Karpas-422 (cell line): ENCODE measurements at regions not wholly inside any gene's neighbourhood (a gene's known extent, or its start where the extent isn't known, plus 50 kb on each side); places are given as distances from the start of the nearest gene placed in this dataset.

Experiments used
- DNase-seq: peaks from one replicate; pipeline ENCODE4 v3.0.0-alpha.2; 2015
- H2AFZ ChIP-seq: fragments of 200-600 bp; sonication (generic); 2 replicates; pipeline ENCODE4 v1.6.1; 2014; ENCODE audit warnings: antibody characterized with exemption, low read length, mixed read lengths
- H3K27ac ChIP-seq: fragments of 200-600 bp; sonication (generic); 2 replicates; pipeline ENCODE4 v1.5.1; 2014; ENCODE audit warnings: mild to moderate bottlenecking, low read length, moderate library complexity
- H3K27me3 ChIP-seq: fragments of 200-600 bp; sonication (generic); 2 replicates; pipeline ENCODE4 v1.6.1; 2014; ENCODE audit warnings: low read length, mixed read lengths
- H3K36me3 ChIP-seq: fragments of 200-600 bp; sonication (generic); 2 replicates; pipeline ENCODE4 v1.6.1; 2014; ENCODE audit warnings: low read length, mixed read lengths; ENCODE audit not compliant: insufficient read depth
- H3K4me1 ChIP-seq: fragments of 200-600 bp; sonication (generic); 2 replicates; pipeline ENCODE4 v1.6.1; 2014; ENCODE audit warnings: mild to moderate bottlenecking, low read length, mixed read lengths
- H3K4me2 ChIP-seq: fragments of 200-600 bp; sonication (generic); 2 replicates; pipeline ENCODE4 v1.6.1; 2014; ENCODE audit warnings: low read length, low read depth, mild to moderate bottlenecking; ENCODE audit not compliant: poor library complexity, severe bottlenecking
- H3K4me3 ChIP-seq: fragments of 200-600 bp; sonication (generic); 2 replicates; pipeline ENCODE4 v1.5.1; 2014; ENCODE audit warnings: mild to moderate bottlenecking, antibody characterized with exemption, low read length, mixed read lengths
- H3K79me2 ChIP-seq: fragments of 200-600 bp; sonication (generic); 2 replicates; pipeline ENCODE4 v1.6.1; 2014; ENCODE audit warnings: mild to moderate bottlenecking, low read length, mixed read lengths
- H3K9ac ChIP-seq: fragments of 200-600 bp; sonication (generic); 2 replicates; pipeline ENCODE4 v1.6.0; 2014; ENCODE audit warnings: low read length
- H3K9me2 ChIP-seq: fragments of 200-600 bp; sonication (generic), shearing (Covaris generic); replicated peaks from 2 replicates; pipeline ENCODE4 v1.6.0; 2014; ENCODE audit warnings: mild to moderate bottlenecking, low read length, moderate library complexity; ENCODE audit not compliant: insufficient read depth
- H3K9me3 ChIP-seq: fragments of 300-700, 200-600 bp; sonication (generic); 2 replicates; pipeline ENCODE4 v1.6.1; 2014; ENCODE audit warnings: low read length, mixed read lengths
- H4K20me1 ChIP-seq: fragments of 200-600 bp; sonication (generic); 2 replicates; pipeline ENCODE4 v1.6.1; 2014; ENCODE audit warnings: mild to moderate bottlenecking, antibody characterized with exemption, low read length, low read depth; ENCODE audit not compliant: insufficient read depth

DNA sequence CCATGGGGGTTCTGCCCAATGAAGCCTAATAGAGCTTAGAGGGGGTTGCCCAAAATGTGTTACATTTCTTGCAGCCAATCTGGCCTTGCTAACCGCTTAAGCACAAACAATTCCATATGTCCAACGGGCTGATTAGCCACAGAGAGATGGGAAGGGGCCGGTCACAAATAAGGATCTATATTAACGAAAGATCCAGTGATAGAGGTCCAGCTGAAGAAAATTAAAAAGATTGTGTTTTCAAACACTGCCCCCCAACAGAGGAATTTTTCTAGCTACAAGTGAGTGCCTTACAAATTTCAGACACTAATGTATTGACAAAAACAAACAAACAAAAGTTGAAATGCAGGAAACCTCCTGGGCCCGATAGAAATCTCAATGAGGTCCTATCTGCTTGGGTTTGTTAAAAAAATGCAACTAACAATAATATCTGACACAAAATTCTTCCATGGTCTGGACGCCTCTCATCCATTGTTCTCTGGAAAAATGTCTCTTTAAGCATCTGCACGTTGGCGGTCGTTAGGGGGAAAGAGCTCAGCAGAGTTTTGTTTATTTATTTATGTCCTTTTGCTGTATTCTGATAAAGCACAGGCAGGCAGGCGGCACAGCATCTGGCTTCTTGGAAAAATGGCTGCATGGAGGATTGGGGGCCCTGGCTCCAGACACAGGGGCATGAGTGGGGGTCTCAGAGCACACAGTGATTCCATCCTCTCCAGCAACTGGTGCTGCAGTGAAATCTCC, 402.0 kb downstream of the RPS24 start:
- peak overlapping the region; percentile 59 for H3K9ac ChIP-seq
- peak overlapping the region; percentile 52 for H3K4me2 ChIP-seq
- H3K27me3 ChIP-seq: no peaks in the 10 kb centered on the region
- no peaks in the 10 kb centered on the region for H3K9me3 ChIP-seq
- H4K20me1 ChIP-seq: no peaks in the 10 kb centered on the region
- peak overlapping the region; percentile 89 for H3K27ac ChIP-seq
- H3K36me3 ChIP-seq: no peaks in the 10 kb centered on the region
- H3K4me3 ChIP-seq: peak overlapping the region; percentile 38; the same call in 1 of the 2 replicates
- no peak overlapping the region for H2AFZ ChIP-seq
- H3K4me1 ChIP-seq: peaks cover 81% of the 10 kb centered on the region
- H3K9me2 ChIP-seq: no peaks in the 10 kb centered on the region
- peak; percentile 40 for DNase-seq
- H3K79me2 ChIP-seq: no peaks in the 10 kb centered on the region

DNA sequence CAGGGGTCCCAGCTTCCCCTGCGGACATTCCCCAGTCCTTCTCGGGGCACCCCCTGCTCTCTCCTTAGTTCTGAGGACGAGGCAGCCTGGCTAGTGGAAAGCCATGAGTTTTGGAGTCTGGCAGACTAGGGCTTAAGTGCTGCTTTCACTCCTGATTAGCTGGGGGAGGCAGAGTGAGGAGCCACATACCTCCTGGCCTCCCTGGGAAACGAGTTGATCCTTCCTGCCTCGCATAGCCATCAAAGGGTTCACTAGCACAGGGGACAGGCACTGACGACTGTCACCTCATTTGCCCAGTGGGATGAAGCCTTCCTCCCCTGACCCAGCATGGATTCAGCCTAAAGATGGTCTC, 402.5 kb downstream of the RPS24 start:
- H2AFZ ChIP-seq: no peak overlapping the region
- no peaks in the 10 kb centered on the region for H3K9me2 ChIP-seq
- peak overlapping the region; percentile 89 for H3K27ac ChIP-seq
- H3K36me3 ChIP-seq: no peaks in the 10 kb centered on the region
- H3K4me2 ChIP-seq: peak overlapping the region; percentile 52
- peak overlapping the region; percentile 59 for H3K9ac ChIP-seq
- H3K27me3 ChIP-seq: no peaks in the 10 kb centered on the region
- no peaks in the 10 kb centered on the region for H3K9me3 ChIP-seq
- H3K4me3 ChIP-seq: peak overlapping the region; percentile 38; the same call in 1 of the 2 replicates
- peak; percentile 47 for DNase-seq
- peaks cover 76% of the 10 kb centered on the region for H3K4me1 ChIP-seq
- H4K20me1 ChIP-seq: no peaks in the 10 kb centered on the region
- no peaks in the 10 kb centered on the region for H3K79me2 ChIP-seq

DNA sequence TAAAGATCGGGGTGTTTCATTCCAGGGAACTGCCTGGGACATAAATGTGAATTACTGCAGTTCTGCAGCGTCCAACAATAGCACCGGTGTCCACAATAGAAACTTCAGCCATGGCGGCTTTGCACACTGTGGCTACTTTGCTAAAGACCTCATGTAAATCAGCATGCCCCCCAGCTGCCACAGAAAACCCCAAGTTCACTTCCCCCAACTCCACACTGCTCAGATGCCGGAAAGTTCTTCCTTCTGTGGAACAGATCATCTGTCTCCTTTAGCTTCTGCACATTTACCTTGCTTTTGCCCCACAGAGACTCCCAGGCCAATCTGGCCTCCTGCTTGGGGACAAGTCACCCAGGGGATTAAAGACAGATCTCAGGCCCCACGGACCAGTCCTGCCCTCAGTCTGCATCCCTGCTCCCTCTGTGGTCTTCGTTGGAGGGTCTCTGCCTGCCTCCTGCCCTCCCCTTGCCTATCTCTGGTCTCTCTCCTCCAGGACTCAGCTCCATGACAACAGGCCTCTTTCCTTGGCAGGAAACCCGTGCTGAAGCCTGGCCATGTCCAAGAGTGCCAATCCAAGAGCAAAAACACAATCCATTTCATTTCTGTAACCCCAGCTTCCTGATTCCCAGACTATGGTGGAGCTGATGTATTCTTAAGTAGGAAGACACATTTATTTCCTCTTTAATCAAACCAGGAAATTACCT, 403.2 kb downstream of the RPS24 start:
- Histone ChIP-seq H3K27ac (peak overlapping the region; percentile 89), H3K9ac (peak overlapping the region; percentile 59), H3K27me3 (no peaks in the 10 kb centered on the region), H3K9me3 (no peaks in the 10 kb centered on the region), H3K4me3 (peak overlapping the region; percentile 38; the same call in 1 of the 2 replicates), H3K4me2 (peak overlapping the region; percentile 52), H3K36me3 (no peaks in the 10 kb centered on the region), H2AFZ (no peak overlapping the region; the same call in 1 of the 2 replicates), H3K9me2 (no peaks in the 10 kb centered on the region), H4K20me1 (no peaks in the 10 kb centered on the region), H3K4me1 (peaks cover 69% of the 10 kb centered on the region), H3K79me2 (no peaks in the 10 kb centered on the region)
- DNase-seq: peak; percentile 74

DNA sequence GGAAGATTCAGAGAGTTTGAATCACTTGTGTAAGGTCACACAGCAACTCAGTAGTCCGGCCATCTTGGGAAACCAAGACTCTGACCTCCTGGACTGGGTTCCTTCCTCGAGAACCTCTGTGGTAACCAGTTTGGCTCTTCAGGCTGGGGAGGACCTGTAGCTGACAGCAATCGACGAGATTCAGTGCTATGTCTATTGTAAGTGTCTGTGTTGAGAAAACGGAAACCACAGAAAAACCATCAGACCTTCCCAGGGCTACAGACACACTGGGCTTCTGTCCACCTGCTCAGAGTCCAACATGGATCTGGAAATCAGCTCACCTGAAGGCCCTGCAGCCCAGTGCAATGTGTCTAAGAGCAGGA, 403.7 kb downstream of the RPS24 start:
- Histone ChIP-seq H3K27me3 (no peaks in the 10 kb centered on the region), H3K79me2 (no peaks in the 10 kb centered on the region), H3K4me2 (peak overlapping the region; percentile 52), H3K9ac (peak overlapping the region; percentile 59; the same call in 1 of the 2 replicates), H3K36me3 (no peaks in the 10 kb centered on the region), H4K20me1 (no peaks in the 10 kb centered on the region), H3K4me1 (peaks cover 64% of the 10 kb centered on the region), H3K9me3 (no peaks in the 10 kb centered on the region), H3K27ac (peak overlapping the region; percentile 89), H2AFZ (no peak overlapping the region; the same call in 1 of the 2 replicates), H3K9me2 (no peaks in the 10 kb centered on the region), H3K4me3 (peak overlapping the region; percentile 38; the same call in 1 of the 2 replicates)
- peak; percentile 49 for DNase-seq

DNA sequence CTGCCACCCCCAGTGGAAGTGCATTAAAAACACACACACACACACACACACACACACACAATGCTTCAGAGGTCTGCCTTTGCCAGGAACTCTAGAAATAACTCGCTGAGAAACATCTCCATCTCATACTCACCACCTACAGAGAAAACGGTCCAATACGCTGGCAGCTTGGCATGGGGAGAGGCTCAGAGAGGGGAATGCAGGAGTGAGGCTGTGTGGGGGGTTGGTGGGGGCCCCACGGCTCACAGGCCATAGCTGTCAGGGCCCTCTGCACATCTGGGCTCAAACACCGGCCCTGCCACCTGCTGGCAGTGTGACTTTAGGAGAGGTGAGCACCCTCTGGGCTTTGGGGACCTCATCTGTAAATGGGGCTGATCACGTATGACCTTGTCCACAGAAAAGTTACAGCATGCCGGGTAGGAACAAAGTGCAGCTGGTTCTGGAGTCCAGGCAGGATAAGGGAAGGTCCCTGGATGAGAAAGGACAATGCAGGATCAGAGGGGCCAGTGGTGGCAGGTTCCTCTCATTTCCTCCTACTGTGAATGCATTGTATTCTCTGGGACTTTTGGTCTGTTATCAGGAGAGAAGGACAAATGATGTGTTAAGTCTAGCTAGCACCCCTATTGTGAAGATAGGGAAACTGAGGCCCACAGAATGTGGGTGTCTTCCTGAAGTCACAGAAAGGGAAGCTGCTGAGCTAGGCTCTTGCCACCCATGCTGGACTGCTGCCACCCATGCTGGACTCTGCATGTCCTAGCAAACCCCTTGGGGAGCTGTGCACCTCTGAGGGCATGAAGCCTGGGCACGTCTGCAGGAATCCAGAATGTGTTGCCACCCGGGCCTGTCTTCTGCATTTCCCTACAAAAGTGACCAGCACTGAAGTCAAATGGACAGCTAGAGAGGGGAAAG, 404.6 kb downstream of the RPS24 start:
- Histone ChIP-seq H3K4me1 (peaks cover 55% of the 10 kb centered on the region), H3K9me2 (no peaks in the 10 kb centered on the region), H3K36me3 (no peaks in the 10 kb centered on the region), H3K79me2 (no peaks in the 10 kb centered on the region), H3K27ac (peak overlapping the region; percentile 89), H3K4me3 (no peak overlapping the region), H3K9me3 (no peaks in the 10 kb centered on the region), H3K27me3 (no peaks in the 10 kb centered on the region), H3K9ac (peak overlapping the region; percentile 59; the same call in 1 of the 2 replicates), H3K4me2 (peak overlapping the region; percentile 52), H2AFZ (no peak overlapping the region), H4K20me1 (no peaks in the 10 kb centered on the region)
- DNase-seq: peak; percentile 87

DNA sequence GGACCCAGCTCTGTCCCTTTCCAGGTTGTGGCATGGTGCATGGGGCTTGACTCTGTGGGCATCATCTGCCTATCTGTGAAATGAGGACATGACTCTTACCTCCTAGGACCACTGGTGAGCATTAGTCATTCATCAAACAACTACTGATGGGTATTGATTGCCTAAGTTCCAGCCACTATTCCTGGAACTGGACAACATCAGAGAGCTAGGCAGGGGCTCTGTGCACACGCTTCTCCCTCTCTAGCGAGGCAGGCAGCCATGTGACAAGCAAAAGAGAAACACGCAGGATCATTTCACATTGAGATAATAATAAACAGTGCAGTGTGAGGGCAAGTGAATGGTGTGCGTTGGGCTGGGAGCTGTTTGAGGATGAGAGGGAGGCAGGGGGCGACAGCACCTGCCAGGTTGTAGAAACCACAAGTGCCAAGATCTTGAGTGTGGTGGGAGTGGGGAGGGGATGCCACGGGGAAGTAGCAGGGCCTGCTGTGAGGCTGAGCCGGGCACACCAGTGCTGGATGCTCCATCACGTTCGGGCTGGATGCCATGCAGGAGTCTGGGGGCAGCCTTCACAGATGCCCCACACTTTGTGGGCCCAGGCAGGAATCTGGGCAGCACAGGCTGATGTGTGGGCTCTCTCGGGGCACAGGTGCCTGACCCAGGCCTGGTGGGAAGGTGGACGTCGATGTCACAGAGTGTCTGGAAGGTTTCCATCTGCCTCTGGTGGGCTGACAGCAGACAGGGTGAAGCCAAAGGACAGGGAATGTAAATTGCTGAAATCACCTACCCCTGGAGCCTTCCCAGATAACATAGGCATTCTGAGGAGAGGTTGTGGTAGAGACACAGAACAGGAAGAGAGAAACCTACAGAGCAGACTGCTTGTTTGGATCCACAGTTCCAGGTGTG, 405.5 kb downstream of the RPS24 start:
- no peak for DNase-seq
- no peaks in the 10 kb centered on the region for H3K79me2 ChIP-seq

DNA sequence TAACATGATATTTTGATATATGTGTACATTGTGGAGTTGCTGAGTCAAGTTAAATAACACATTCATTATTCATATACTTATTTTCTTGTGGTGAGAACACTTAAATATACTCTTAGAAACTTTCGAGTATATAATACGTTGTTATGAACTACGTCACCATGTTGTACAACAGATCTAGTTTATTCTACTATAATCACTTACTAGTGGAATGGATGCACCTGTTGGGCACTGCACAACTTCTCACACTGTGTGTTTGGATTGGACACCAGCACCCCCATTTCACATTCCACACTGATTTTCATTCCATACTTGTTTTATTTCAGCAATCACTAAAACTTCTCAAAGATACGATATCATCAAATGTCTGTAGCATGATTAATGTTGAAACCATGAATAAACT, 407.3 kb downstream of the RPS24 start:
- Histone ChIP-seq H3K9me3 (no peaks in the 10 kb centered on the region), H3K27me3 (no peaks in the 10 kb centered on the region), H3K9me2 (no peaks in the 10 kb centered on the region), H4K20me1 (no peaks in the 10 kb centered on the region), H3K9ac (no peak overlapping the region), H3K4me3 (no peak overlapping the region), H3K79me2 (no peaks in the 10 kb centered on the region), H3K27ac (no peak overlapping the region), H3K4me2 (no peak overlapping the region), H3K36me3 (no peaks in the 10 kb centered on the region), H3K4me1 (peaks cover 27% of the 10 kb centered on the region), H2AFZ (no peak overlapping the region)
- no peak for DNase-seq

More for the DNA sequence above, 405.5 kb downstream of the RPS24 start:
- Histone ChIP-seq H3K9ac (no peak overlapping the region), H3K4me3 (no peak overlapping the region), H4K20me1 (no peaks in the 10 kb centered on the region), H3K4me1 (peaks cover 46% of the 10 kb centered on the region), H3K27ac (no peak overlapping the region), H3K4me2 (no peak overlapping the region), H3K9me3 (no peaks in the 10 kb centered on the region), H2AFZ (no peak overlapping the region), H3K9me2 (no peaks in the 10 kb centered on the region), H3K36me3 (no peaks in the 10 kb centered on the region), H3K27me3 (no peaks in the 10 kb centered on the region)
